PC-9 (cell line): ENCODE measurements at regions not wholly inside any gene's neighbourhood (a gene's known extent, or its start where the extent isn't known, plus 50 kb on each side); places are given as distances from the start of the nearest gene placed in this dataset.

Experiments
- BruUV-seq: library from RNA; stranded (reverse); fragments of 400-500 nt; replicated peaks from 2 replicates; lab custom pipeline; 2021; lab: Mats Ljungman, UMichigan
- CTCF ChIA-PET: fragments of 300-600 bp; sonication (Branson Sonifier 250); formaldehyde crosslinking; loops from one replicate; lab custom pipeline; 2022; ENCODE audit warnings: antibody characterized with exemption; lab: Charles Lee
- POLR2A ChIA-PET: fragments of 300-600 bp; sonication (Branson Sonifier 250); formaldehyde crosslinking; loops from one replicate; lab custom pipeline; 2022; ENCODE audit warnings: antibody characterized with exemption; ENCODE audit not compliant: unreplicated experiment; lab: Charles Lee
- DNase-seq, 2 experiments: peaks; one replicate each; pipeline versions ENCODE4 v3.0.0 to v3.0.0-alpha.2; 2015 to 2022; ENCODE audit warnings: mixed read lengths in 1 of 2
- H2AFZ ChIP-seq: fragments of 200-600 bp; sonication (generic); 2 replicates; pipeline ENCODE4 v1.8.1; 2017; ENCODE audit warnings: antibody characterized with exemption
- H3F3A ChIP-seq: fragments of 200-600 bp; sonication (generic); 2 replicates; pipeline ENCODE4 v1.8.1; 2017; ENCODE audit warnings: antibody characterized with exemption, mild to moderate bottlenecking, low read depth; ENCODE audit not compliant: insufficient read depth
- H3K27ac ChIP-seq: fragments of 200-600 bp; sonication (generic); 2 replicates; pipeline ENCODE4 v1.6.1; 2016; ENCODE audit warnings: mixed run types
- H3K27me3 ChIP-seq: fragments of 200-600 bp; sonication (generic); 2 replicates; pipeline ENCODE4 v1.6.1; 2016; ENCODE audit warnings: low read depth, mixed run types; ENCODE audit not compliant: insufficient read depth
- H3K36me3 ChIP-seq: fragments of 200-600 bp; sonication (generic); 2 replicates; pipeline ENCODE4 v1.6.1; 2016; ENCODE audit warnings: low read depth, mixed run types
- H3K4me1 ChIP-seq: fragments of 200-600 bp; sonication (generic); replicated peaks from 2 replicates; pipeline ENCODE4 v1.6.1; 2016; ENCODE audit warnings: mixed run types; ENCODE audit not compliant: insufficient read depth
- H3K4me2 ChIP-seq: fragments of 200-600 bp; sonication (generic); 2 replicates; pipeline ENCODE4 v1.6.1; 2017; ENCODE audit warnings: mixed run types
- H3K4me3 ChIP-seq: fragments of 200-600 bp; sonication (generic); 2 replicates; pipeline ENCODE4 v1.6.1; 2016; ENCODE audit warnings: mixed run types
- H3K79me2 ChIP-seq: fragments of 200-600 bp; sonication (generic); 2 replicates; pipeline ENCODE4 v1.6.1; 2017; ENCODE audit warnings: low read depth, mixed run types
- H3K9me2 ChIP-seq: fragments of 200-600 bp; sonication (generic); 2 replicates; pipeline ENCODE4 v1.8.1; 2017; ENCODE audit warnings: mild to moderate bottlenecking; ENCODE audit not compliant: insufficient read depth
- H3K9me3 ChIP-seq: fragments of 200-600 bp; sonication (generic); 2 replicates; pipeline ENCODE4 v1.8.1; 2016; ENCODE audit warnings: low read depth; ENCODE audit not compliant: insufficient read depth
- H4K20me1 ChIP-seq: fragments of 200-600 bp; sonication (generic); 2 replicates; pipeline ENCODE4 v1.8.1; 2017; ENCODE audit not compliant: insufficient read depth
- CTCF ChIP-seq: fragments of 200-600 bp; sonication (generic); conservative IDR thresholded peaks from 2 replicates; pipeline ENCODE4 v1.6.1; 2017; ENCODE audit warnings: mixed run types, antibody characterized with exemption, mild to moderate bottlenecking, moderate library complexity
- EZH2 ChIP-seq: fragments of 200-600 bp; sonication (generic); IDR thresholded peaks from 2 replicates; pipeline ENCODE4 v1.8.0; 2017; ENCODE audit warnings: antibody characterized with exemption, low read depth
- intact Hi-C: fragments of 100-400 bp; cut with micrococcal nuclease; formaldehyde crosslinking; loops from one replicate; pipeline ENCODE4 v1.10.0; 2022; ENCODE audit not compliant: unreplicated experiment

GRCh38 chr12:58608711-58609110, 311.6 kb downstream of the LRIG3 start:
- Histone ChIP-seq H3K9me3 (no peaks in the 10 kb centered on the region), H3K4me2 (no peak overlapping the region), H3K4me3 (no peak overlapping the region), H3K27me3 (no peaks in the 10 kb centered on the region), H3K4me1 (no peaks in the 10 kb centered on the region), H3K27ac (no peak overlapping the region), H3K79me2 (no peaks in the 10 kb centered on the region), H3K9me2 (no peaks in the 10 kb centered on the region), H3F3A (no peaks in the 10 kb centered on the region), H3K36me3 (no peaks in the 10 kb centered on the region), H2AFZ (no peak overlapping the region), H4K20me1 (no peaks in the 10 kb centered on the region)
- no peak for DNase-seq
- TF ChIP-seq CTCF = no peak
- ChIA-PET CTCF (no interaction called here), POLR2A (no interaction called here)
- intact Hi-C loops = no loop called here
- BruUV-seq = no TSS peak

- no peak overlapping the region for H3K4me3 ChIP-seq
- intact Hi-C loops = no loop called here
Measured at GRCh38 chr12:58615047-58615446, 305.3 kb downstream of the LRIG3 start.

GRCh38 chr12:58615576-58615975, 304.7 kb downstream of the LRIG3 start:
- Histone ChIP-seq H3K79me2 (no peaks in the 10 kb centered on the region), H3K27me3 (no peaks in the 10 kb centered on the region), H3F3A (no peaks in the 10 kb centered on the region), H3K9me2 (no peaks in the 10 kb centered on the region), H3K9me3 (no peaks in the 10 kb centered on the region), H3K4me3 (no peak overlapping the region), H4K20me1 (no peaks in the 10 kb centered on the region), H3K4me2 (no peak overlapping the region), H3K27ac (no peak overlapping the region), H3K4me1 (no peaks in the 10 kb centered on the region), H3K36me3 (no peaks in the 10 kb centered on the region), H2AFZ (no peak overlapping the region)
- no peak for DNase-seq
- TF ChIP-seq CTCF (no peak), EZH2 (no peak)
- ChIA-PET POLR2A (no interaction called here), CTCF (interaction anchor here (0.6 kb wide), 1 partner anchor 719 kb away, joined by 7 read pairs; no protein-coding TSS in a partner anchor)
- intact Hi-C loops = no loop called here
- no TSS peak for BruUV-seq

More at GRCh38 chr12:58615047-58615446, 305.3 kb downstream of the LRIG3 start:
- no peaks in the 10 kb centered on the region for H3K79me2 ChIP-seq
- no peaks in the 10 kb centered on the region for H3K4me1 ChIP-seq
- no peaks in the 10 kb centered on the region for H3K9me2 ChIP-seq
- DNase-seq = no peak
- ChIA-PET CTCF (interaction anchor here (0.6 kb wide), 1 partner anchor 718 kb away, joined by 7 read pairs; no protein-coding TSS in a partner anchor), POLR2A (no interaction called here)
- no peaks in the 10 kb centered on the region for H3K36me3 ChIP-seq
- no peaks in the 10 kb centered on the region for H3K9me3 ChIP-seq
- H3K27me3 ChIP-seq = no peaks in the 10 kb centered on the region
- no peak overlapping the region for H2AFZ ChIP-seq
- H3K27ac ChIP-seq = no peak overlapping the region
- H3K4me2 ChIP-seq = no peak overlapping the region
- no peaks in the 10 kb centered on the region for H3F3A ChIP-seq
- no TSS peak for BruUV-seq
- H4K20me1 ChIP-seq = no peaks in the 10 kb centered on the region
- TF ChIP-seq CTCF (no peak), EZH2 (no peak)
